ENCODE measurements at regions not wholly inside any gene's neighbourhood (a gene's known extent, or its start where the extent isn't known, plus 50 kb on each side); places are given as distances from the start of the nearest gene placed in this dataset.

- no peak for DNase-seq (ENCODE audit: low read depth)
- no peak for TF ChIP-seq CTCF (IDR thresholded peaks at IDR 0.05; ENCODE audit: control insufficient read depth, extremely low read depth, insufficient read depth)
- H3K4me3 ChIP-seq (ENCODE audit: low read depth, low read length): no peak overlapping the region
Observed at GRCh38 chr2:121044412-121044811, 240.6 kb downstream of the TFCP2L1 start.

GRCh38 chr2:121045245-121045644, 239.8 kb downstream of the TFCP2L1 start:
- no peak for DNase-seq (ENCODE audit: low read depth)
- H3K4me3 ChIP-seq (ENCODE audit: low read depth, low read length): no peak overlapping the region
- no peak for TF ChIP-seq CTCF (IDR thresholded peaks at IDR 0.05; ENCODE audit: control insufficient read depth, extremely low read depth, insufficient read depth)

- no peak overlapping the region for H3K4me3 ChIP-seq (ENCODE audit: low read depth, low read length)
- TF ChIP-seq CTCF (IDR thresholded peaks at IDR 0.05; ENCODE audit: control insufficient read depth, extremely low read depth, insufficient read depth): no peak
- DNase-seq (ENCODE audit: low read depth): no peak
Observed at GRCh38 chr2:121046335-121046734, 238.7 kb downstream of the TFCP2L1 start.

- no peak overlapping the region for H3K4me3 ChIP-seq (ENCODE audit: low read depth, low read length)
- no peak for DNase-seq (ENCODE audit: low read depth)
- no peak for TF ChIP-seq CTCF (IDR thresholded peaks at IDR 0.05; ENCODE audit: control insufficient read depth, extremely low read depth, insufficient read depth)
Observed at GRCh38 chr2:121047383-121047782, 237.6 kb downstream of the TFCP2L1 start.

- H3K4me3 ChIP-seq (ENCODE audit: low read depth, low read length): no peak overlapping the region
- DNase-seq (ENCODE audit: low read depth): no peak
- TF ChIP-seq CTCF (IDR thresholded peaks at IDR 0.05; ENCODE audit: control insufficient read depth, extremely low read depth, insufficient read depth): no peak
Observed at GRCh38 chr2:121049131-121049530, 235.9 kb downstream of the TFCP2L1 start.

- DNase-seq (ENCODE audit: low read depth): no peak
Observed at GRCh38 chr2:121049950-121050585, 234.9 kb downstream of the TFCP2L1 start.

More at GRCh38 chr2:121049950-121050585, 234.9 kb downstream of the TFCP2L1 start:
- H3K4me3 ChIP-seq (ENCODE audit: low read depth, low read length): no peak overlapping the region
- TF ChIP-seq CTCF (IDR thresholded peaks at IDR 0.05; ENCODE audit: control insufficient read depth, extremely low read depth, insufficient read depth): no peak

Measured in LNCaP clone FGC (cell line).